IMR-90 (cell line): ENCODE measurements at regions not wholly inside any gene's neighbourhood (a gene's known extent, or its start where the extent isn't known, plus 50 kb on each side); places are given as distances from the start of the nearest gene placed in this dataset.

ENCODE experiments used
- ATAC-seq: fragments of 200-7000 bp; cut with Tn5 transposase; 2 replicates; pipeline ENCODE4 v1.9.1; 2020; ENCODE audit warnings: low read depth, mild to moderate bottlenecking, moderate library complexity
- BruUV-seq: library from RNA; stranded (reverse); fragments of 400-500 nt; replicated peaks from 2 replicates; lab custom pipeline; 2021; lab: Mats Ljungman, UMichigan
- CTCF ChIA-PET: fragments of 300-600 bp; formaldehyde crosslinking; extraction: SDS; loops from one replicate; lab custom pipeline; 2021; ENCODE audit warnings: antibody characterized with exemption; lab: Yijun Ruan, JAX
- POLR2A ChIA-PET: fragments of 300-600 bp; sonication (Branson Sonifier 250); formaldehyde crosslinking; loops from one replicate; lab custom pipeline; 2022; ENCODE audit warnings: antibody characterized with exemption; ENCODE audit not compliant: unreplicated experiment; lab: Charles Lee
- DNase-seq: peaks from one replicate; pipeline ENCODE4 v3.0.0; 2013
- H2AFZ ChIP-seq: replicated peaks from 2 replicates; pipeline ENCODE3; 2013; ENCODE audit warnings: low read length, mild to moderate bottlenecking; ENCODE audit not compliant: poor library complexity
- H2AK5ac ChIP-seq: 2 replicates; pipeline ENCODE4 v1.6.1; 2013; ENCODE audit warnings: low read depth, low read length, inconsistent platforms
- H2AK9ac ChIP-seq: replicated peaks from 2 replicates; pipeline ENCODE3; 2013; ENCODE audit warnings: mild to moderate bottlenecking, low read depth, low read length, moderate library complexity; ENCODE audit not compliant: poor library complexity
- H2BK120ac ChIP-seq: 2 replicates; pipeline ENCODE4 v1.6.1; 2013; ENCODE audit warnings: low read depth, low read length, inconsistent platforms
- H2BK15ac ChIP-seq: 3 replicates; pipeline ENCODE4 v1.6.1; 2013; ENCODE audit warnings: low read depth, low read length, inconsistent platforms
- H2BK20ac ChIP-seq: 2 replicates; pipeline ENCODE4 v1.6.1; 2013; ENCODE audit warnings: low read depth, mild to moderate bottlenecking, inconsistent platforms, low read length, moderate library complexity
- H2BK5ac ChIP-seq: 2 replicates; pipeline ENCODE4 v1.6.1; 2013; ENCODE audit warnings: mild to moderate bottlenecking, low read depth, low read length, inconsistent platforms; ENCODE audit not compliant: poor library complexity, severe bottlenecking
- H3K14ac ChIP-seq: replicated peaks from 2 replicates; pipeline ENCODE4 v1.6.1; 2013; ENCODE audit warnings: low read depth, low read length, inconsistent platforms
- H3K18ac ChIP-seq: 2 replicates; pipeline ENCODE4 v1.6.1; 2013; ENCODE audit warnings: low read depth, low read length, control low read depth
- H3K23ac ChIP-seq: 2 replicates; pipeline ENCODE4 v1.6.1; 2013; ENCODE audit warnings: low read depth, low read length, inconsistent platforms
- H3K27ac ChIP-seq: 2 replicates; pipeline ENCODE4 v1.5.1; 2013; ENCODE audit warnings: mild to moderate bottlenecking, control low read depth, low read length; ENCODE audit not compliant: insufficient read depth
- H3K27me3 ChIP-seq: 2 replicates; pipeline ENCODE4 v1.6.1; 2013; ENCODE audit warnings: low read length; ENCODE audit not compliant: control insufficient read depth, insufficient read depth
- H3K36me3 ChIP-seq: 2 replicates; pipeline ENCODE4 v1.6.1; 2013; ENCODE audit warnings: low read length, mixed read lengths; ENCODE audit not compliant: control insufficient read depth, insufficient read depth
- H3K4ac ChIP-seq: 2 replicates; pipeline ENCODE4 v1.6.1; 2013; ENCODE audit warnings: low read depth, low read length, inconsistent platforms
- H3K4me1 ChIP-seq: 2 replicates; pipeline ENCODE4 v1.6.1; 2013; ENCODE audit warnings: low read length, mixed read lengths; ENCODE audit not compliant: control insufficient read depth, insufficient read depth
- H3K4me2 ChIP-seq: 2 replicates; pipeline ENCODE4 v1.6.1; 2013; ENCODE audit warnings: low read depth, mild to moderate bottlenecking, control low read depth, low read length, moderate library complexity
- H3K4me3 ChIP-seq: 2 replicates; pipeline ENCODE4 v1.5.1; 2013; ENCODE audit warnings: low read depth, mild to moderate bottlenecking, control low read depth, low read length, moderate library complexity; ENCODE audit not compliant: insufficient read depth
- H3K56ac ChIP-seq: 2 replicates; pipeline ENCODE4 v1.6.1; 2013; ENCODE audit warnings: low read length, inconsistent platforms; ENCODE audit not compliant: insufficient read depth; ENCODE audit errors: extremely low read depth
- H3K79me1 ChIP-seq, 2 experiments: 2 replicates each; pipeline ENCODE4 v1.6.1; 2013; ENCODE audit warnings: low read length in 2 of 2, inconsistent platforms in 1 of 2, low read depth in 1 of 2
- H3K9ac ChIP-seq: 2 replicates; pipeline ENCODE4 v1.6.1; 2013; ENCODE audit warnings: low read depth, low read length, control low read depth
- H3K9me1 ChIP-seq: 2 replicates; pipeline ENCODE4 v1.6.1; 2013; ENCODE audit warnings: low read length, inconsistent platforms; ENCODE audit not compliant: insufficient read depth
- H3K9me3 ChIP-seq: 2 replicates; pipeline ENCODE4 v1.6.1; 2013; ENCODE audit warnings: low read length; ENCODE audit not compliant: control insufficient read depth, insufficient read depth
- H4K20me1 ChIP-seq: 2 replicates; pipeline ENCODE4 v1.6.1; 2013; ENCODE audit warnings: low read length, inconsistent platforms; ENCODE audit not compliant: insufficient read depth
- H4K5ac ChIP-seq: 2 replicates; pipeline ENCODE4 v1.6.1; 2013; ENCODE audit warnings: mild to moderate bottlenecking, low read depth, low read length, control low read depth
- H4K8ac ChIP-seq, 2 experiments: 2 replicates each; pipeline ENCODE4 v1.6.1; 2013; ENCODE audit warnings: low read depth in 2 of 2, low read length in 2 of 2, control low read depth in 1 of 2, inconsistent platforms in 1 of 2
- H4K91ac ChIP-seq: 2 replicates; pipeline ENCODE4 v1.6.1; 2013; ENCODE audit warnings: low read depth, low read length, inconsistent platforms; ENCODE audit not compliant: insufficient read depth
- BHLHE40 ChIP-seq: fragments of 150-350 bp; IDR thresholded peaks from 2 replicates; pipeline ENCODE4 v1.6.1; 2016; ENCODE audit warnings: mild to moderate bottlenecking, low read depth, low read length
- CEBPB ChIP-seq: IDR thresholded peaks from 2 replicates; pipeline ENCODE4 v1.6.1; 2012; ENCODE audit warnings: low read depth, low read length, improper control_type of control experiment
- CHD1 ChIP-seq: IDR thresholded peaks from 2 replicates; pipeline ENCODE4 v1.6.1; 2012; ENCODE audit warnings: low read depth, low read length, improper control_type of control experiment
- FOS ChIP-seq: fragments of 150-350 bp; IDR thresholded peaks from 2 replicates; pipeline ENCODE4 v1.6.1; 2016; ENCODE audit warnings: low read depth, low read length
- MAFK ChIP-seq: IDR thresholded peaks from 2 replicates; pipeline ENCODE4 v1.6.1; 2012; ENCODE audit warnings: low read depth, low read length, improper control_type of control experiment
- MAZ ChIP-seq: IDR thresholded peaks from 2 replicates; pipeline ENCODE4 v1.6.1; 2012; ENCODE audit warnings: low read depth, mild to moderate bottlenecking, low read length, improper control_type of control experiment, moderate library complexity, borderline replicate concordance
- MXI1 ChIP-seq: IDR thresholded peaks from 2 replicates; pipeline ENCODE4 v1.6.1; 2012; ENCODE audit warnings: low read depth, mild to moderate bottlenecking, low read length, moderate library complexity, borderline replicate concordance
- NFE2L2 ChIP-seq: fragments of 150-350 bp; IDR thresholded peaks from 2 replicates; pipeline ENCODE4 v1.6.1; 2016; ENCODE audit warnings: low read depth, mild to moderate bottlenecking, low read length
- POLR2A ChIP-seq: IDR thresholded peaks from 2 replicates; pipeline ENCODE4 v1.6.1; 2012; ENCODE audit warnings: mild to moderate bottlenecking, low read depth, low read length
- RAD21 ChIP-seq: IDR thresholded peaks from 2 replicates; pipeline ENCODE4 v1.6.1; 2012; ENCODE audit warnings: low read length, improper control_type of control experiment
- RCOR1 ChIP-seq: IDR thresholded peaks from 2 replicates; pipeline ENCODE4 v1.6.1; 2012; ENCODE audit warnings: mild to moderate bottlenecking, low read length, improper control_type of control experiment; ENCODE audit not compliant: insufficient replicate concordance
- RFX5 ChIP-seq: IDR thresholded peaks from 2 replicates; pipeline ENCODE4 v1.8.0; 2012; ENCODE audit warnings: low read depth, mild to moderate bottlenecking, low read length, moderate library complexity
- SMC3 ChIP-seq: fragments of 150-350 bp; IDR thresholded peaks from 2 replicates; pipeline ENCODE4 v1.6.1; 2016; ENCODE audit warnings: low read depth, mild to moderate bottlenecking, antibody characterized with exemption, low read length, moderate library complexity
- USF2 ChIP-seq: fragments of 150-350 bp; IDR thresholded peaks from 2 replicates; pipeline ENCODE4 v1.6.1; 2017; ENCODE audit warnings: mild to moderate bottlenecking, antibody characterized with exemption, low read length, low read depth
- WGBS, 2 experiments: methylation state at CpG; one replicate each; pipeline versions ENCODE4 v1.1.5 to v1.1.7; 2013; ENCODE audit warnings: missing lambda C conversion rate in 2 of 2; ENCODE audit not compliant: insufficient read length in 1 of 2; ENCODE audit errors: extremely low coverage in 2 of 2; 5-methylcytosine and 5-hydroxymethylcytosine counted together
- dilution Hi-C: fragments of 300-500 bp; cut with HindIII; formaldehyde crosslinking; loops from one replicate; pipeline ENCODE4 v1.14.3; 2018; ENCODE audit warnings: low sequenced_read_pairs; ENCODE audit not compliant: unreplicated experiment
- in situ Hi-C: fragments of 300-500 bp; cut with MboI; formaldehyde crosslinking; loops from 3 replicates; pipeline ENCODE4 v1.14.3; 2019; ENCODE audit warnings: low sequenced_read_pairs, inconsistent platforms, mixed read lengths
- intact Hi-C: fragments of 100-400 bp; cut with micrococcal nuclease; formaldehyde crosslinking; loops from 2 replicates; pipeline ENCODE4 v1.10.0; 2022
- TF ChIP-seq, protein P1 (sequence below): fragments of 150-350 bp; IDR thresholded peaks from 2 replicates; pipeline ENCODE4 v1.6.1; 2016; ENCODE audit warnings: low read depth, mild to moderate bottlenecking, low read length, moderate library complexity, borderline replicate concordance

DNA sequence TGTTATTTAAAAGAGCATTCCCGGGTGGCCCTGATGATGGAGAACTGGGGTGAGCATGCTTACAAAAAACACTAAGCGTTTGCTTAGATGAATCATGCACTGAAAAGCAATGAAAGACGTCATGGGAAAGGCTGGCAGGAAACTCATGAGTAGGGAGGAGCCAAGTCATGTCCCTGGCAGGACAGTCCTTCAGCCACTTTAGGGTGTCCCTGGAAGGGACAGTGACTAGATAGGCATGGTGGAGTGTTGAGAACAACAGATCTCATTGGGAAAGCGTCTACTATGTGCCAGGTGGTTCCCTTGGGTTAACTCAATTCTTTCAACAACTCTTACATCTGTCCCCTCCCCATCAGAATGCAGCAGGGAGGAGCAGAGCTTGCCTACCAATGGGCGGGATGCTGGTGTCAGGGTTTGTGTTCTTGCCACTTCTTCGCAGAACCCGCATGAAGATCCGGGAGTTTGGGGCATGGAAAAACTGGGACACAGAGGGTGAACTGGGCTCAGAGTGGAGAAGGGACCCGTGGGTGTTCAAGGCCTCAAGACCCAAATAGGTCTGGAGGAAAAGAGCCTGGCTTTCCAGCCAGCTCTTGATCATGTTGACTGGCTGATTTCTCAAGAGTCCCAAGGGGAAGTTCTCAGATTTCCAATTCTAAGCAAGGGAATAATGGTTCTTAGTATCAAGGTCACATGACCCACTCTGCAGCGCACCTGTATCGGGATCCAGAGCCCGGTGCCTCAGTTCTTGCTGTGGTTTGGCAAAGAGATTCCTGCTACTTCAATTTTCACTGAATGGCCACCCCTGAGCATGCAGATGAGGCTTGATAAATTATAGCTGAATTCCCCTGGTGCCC is 653.9 kb upstream of the TBX3 start:
- Histone ChIP-seq H2AK9ac (peak overlapping the region; percentile 56), H3K36me3 (no peaks in the 10 kb centered on the region), H2BK20ac (peak overlapping the region; percentile 96), H3K27ac (peak overlapping the region; percentile 49), H3K79me1 (peaks cover 0 to 7% of the 10 kb centered on the region in 2 experiments; a peak in 2 of 4 replicates), H2BK15ac (peak overlapping the region; percentile 88), H2AK5ac (peak overlapping the region; percentile 77), H3K9me1 (peaks cover 13% of the 10 kb centered on the region), H3K18ac (peak overlapping the region; percentile 25), H3K4me1 (peaks cover 10% of the 10 kb centered on the region), H4K20me1 (no peaks in the 10 kb centered on the region), H3K9ac (no peak overlapping the region), H2BK5ac (peak overlapping the region; percentile 74), H3K4ac (peak overlapping the region; percentile 95), H3K9me3 (no peaks in the 10 kb centered on the region), H2AFZ (peak overlapping the region; percentile 81), H3K4me3 (no peak overlapping the region), H4K91ac (peak overlapping the region; percentile 92), H4K5ac (peak overlapping the region; percentile 23), H3K23ac (peak overlapping the region; percentile 85), H3K4me2 (no peak overlapping the region), H3K14ac (peak overlapping the region; percentile 67), H4K8ac (peak overlapping the region; percentile 61 to 85), H3K27me3 (no peaks in the 10 kb centered on the region), H2BK120ac (peak overlapping the region; percentile 97), H3K56ac (no peak overlapping the region)
- in situ Hi-C loops: loop anchor here (25.0 kb wide), 1 partner anchor 926 kb away; the partner anchor contains the start of gene TBX5
- WGBS, 2 experiments: 93% methylated on average over 7 of the region's 12 CpGs; no CpG with 5 or more reads in 1 of the 2 experiments
- DNase-seq (peak; percentile 98), ATAC-seq (peak; percentile 83)
- intact Hi-C loops: no loop called here
- dilution Hi-C loops: no loop called here
- BruUV-seq: no TSS peak
- POLR2A ChIA-PET: no interaction called here
- CTCF ChIA-PET: no interaction called here
- TF ChIP-seq BHLHE40 (0 out of 2 replicates have a peak, but pooled peaks have one; percentile 18), POLR2A (peak; percentile 28; the same call in 1 of the 2 replicates), MXI1 (no peak), USF2 (no peak), FOS (peak; percentile 80), NFE2L2 (no peak), RFX5 (no peak), MAFK (no peak), RCOR1 (no peak), SMC3 (no peak), MAZ (0 out of 2 replicates have a peak, but pooled peaks have one; percentile 22), CEBPB (no peak), RAD21 (peak; percentile 23; the same call in 1 of the 2 replicates), CHD1 (no peak)
- TF ChIP-seq, protein P1, sequence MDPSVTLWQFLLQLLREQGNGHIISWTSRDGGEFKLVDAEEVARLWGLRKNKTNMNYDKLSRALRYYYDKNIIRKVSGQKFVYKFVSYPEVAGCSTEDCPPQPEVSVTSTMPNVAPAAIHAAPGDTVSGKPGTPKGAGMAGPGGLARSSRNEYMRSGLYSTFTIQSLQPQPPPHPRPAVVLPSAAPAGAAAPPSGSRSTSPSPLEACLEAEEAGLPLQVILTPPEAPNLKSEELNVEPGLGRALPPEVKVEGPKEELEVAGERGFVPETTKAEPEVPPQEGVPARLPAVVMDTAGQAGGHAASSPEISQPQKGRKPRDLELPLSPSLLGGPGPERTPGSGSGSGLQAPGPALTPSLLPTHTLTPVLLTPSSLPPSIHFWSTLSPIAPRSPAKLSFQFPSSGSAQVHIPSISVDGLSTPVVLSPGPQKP: no peak
